ENCODE measurements at regions not wholly inside any gene's neighbourhood (a gene's known extent, or its start where the extent isn't known, plus 50 kb on each side); places are given as distances from the start of the nearest gene placed in this dataset.

DNA sequence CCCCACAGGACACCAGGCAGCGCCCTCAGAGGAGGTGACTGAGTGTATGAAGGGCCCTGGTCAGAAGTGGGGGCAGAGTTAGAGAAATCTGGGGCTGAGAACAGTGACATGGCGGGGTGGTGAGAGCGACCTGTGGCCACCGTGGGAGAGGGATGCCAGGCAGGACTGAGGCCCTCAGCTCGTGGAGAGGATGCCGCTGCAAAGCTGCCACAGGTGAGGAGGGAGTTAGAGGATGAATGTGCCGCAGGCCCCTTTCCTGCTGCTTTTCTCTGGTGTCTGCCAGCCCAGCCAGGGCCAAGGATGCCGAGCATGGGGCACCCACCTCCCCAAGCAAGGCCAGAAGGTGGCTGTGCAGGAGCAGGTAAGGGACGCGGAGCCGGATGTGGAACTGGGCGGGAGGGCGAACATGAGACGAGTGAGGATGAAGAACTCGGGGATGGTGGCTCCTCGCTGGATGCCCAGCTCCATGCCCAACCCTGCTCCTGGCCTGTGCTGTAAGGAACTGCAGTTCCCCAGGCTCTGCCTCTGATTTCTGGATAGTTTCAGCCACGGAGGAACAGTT lies 269.2 kb upstream of the HDAC4 start:
- no peaks in the 10 kb centered on the region for H3K36me3 ChIP-seq (ENCODE audit: control insufficient read depth, insufficient read depth, low read length)
- H3K4me3 ChIP-seq (replicated peaks; ENCODE audit: low read depth, low read length) = no peak overlapping the region
- no peak for DNase-seq (ENCODE audit: extremely low read depth, insufficient read length)
- TF ChIP-seq, protein P1, sequence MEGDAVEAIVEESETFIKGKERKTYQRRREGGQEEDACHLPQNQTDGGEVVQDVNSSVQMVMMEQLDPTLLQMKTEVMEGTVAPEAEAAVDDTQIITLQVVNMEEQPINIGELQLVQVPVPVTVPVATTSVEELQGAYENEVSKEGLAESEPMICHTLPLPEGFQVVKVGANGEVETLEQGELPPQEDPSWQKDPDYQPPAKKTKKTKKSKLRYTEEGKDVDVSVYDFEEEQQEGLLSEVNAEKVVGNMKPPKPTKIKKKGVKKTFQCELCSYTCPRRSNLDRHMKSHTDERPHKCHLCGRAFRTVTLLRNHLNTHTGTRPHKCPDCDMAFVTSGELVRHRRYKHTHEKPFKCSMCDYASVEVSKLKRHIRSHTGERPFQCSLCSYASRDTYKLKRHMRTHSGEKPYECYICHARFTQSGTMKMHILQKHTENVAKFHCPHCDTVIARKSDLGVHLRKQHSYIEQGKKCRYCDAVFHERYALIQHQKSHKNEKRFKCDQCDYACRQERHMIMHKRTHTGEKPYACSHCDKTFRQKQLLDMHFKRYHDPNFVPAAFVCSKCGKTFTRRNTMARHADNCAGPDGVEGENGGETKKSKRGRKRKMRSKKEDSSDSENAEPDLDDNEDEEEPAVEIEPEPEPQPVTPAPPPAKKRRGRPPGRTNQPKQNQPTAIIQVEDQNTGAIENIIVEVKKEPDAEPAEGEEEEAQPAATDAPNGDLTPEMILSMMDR (IDR thresholded peaks at IDR 0.05; ENCODE audit: insufficient read depth, low read length, poor library complexity, severe bottlenecking) = no peak
- no peaks in the 10 kb centered on the region; the same call in 1 of the 2 replicates for H3K27me3 ChIP-seq (replicated peaks; ENCODE audit: control insufficient read depth, insufficient read depth, low read length)

DNA sequence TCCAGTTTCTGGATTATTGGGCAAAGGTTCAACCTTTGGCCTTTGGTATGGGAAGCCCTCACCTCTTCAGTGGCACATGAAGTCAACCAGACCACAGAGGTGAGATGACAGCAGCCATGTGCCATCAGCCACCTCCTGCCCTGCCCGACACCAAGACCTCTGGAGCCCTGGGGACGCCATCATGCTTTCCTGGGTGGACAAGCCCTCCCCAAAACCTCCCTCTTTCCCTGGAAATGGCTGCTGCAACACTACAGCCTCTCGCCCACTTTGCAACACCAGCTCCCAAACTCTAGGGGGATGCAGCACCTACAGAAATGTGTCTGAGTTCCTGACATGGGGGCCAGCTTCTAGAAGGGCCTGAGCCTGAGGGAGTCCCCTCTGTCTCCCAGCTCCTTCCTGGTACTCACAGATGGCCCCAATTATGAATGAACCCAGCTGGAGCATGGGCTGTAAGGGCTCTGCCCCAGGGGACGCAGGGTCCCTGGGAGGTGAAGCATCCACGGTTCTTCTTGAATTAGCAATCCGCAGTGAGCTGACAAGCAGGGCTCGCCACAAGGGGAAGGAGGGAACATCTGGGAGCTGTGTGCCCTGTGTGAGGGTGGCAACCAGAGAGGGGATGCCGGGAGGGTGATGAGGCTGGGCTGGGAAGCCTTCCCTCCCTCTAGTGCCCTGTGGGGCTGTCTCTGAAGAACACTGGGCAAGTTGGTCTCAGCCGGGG lies 268.5 kb upstream of the HDAC4 start:
- Histone ChIP-seq H3K4me3 (replicated peaks; ENCODE audit: low read depth, low read length) (no peak overlapping the region), H3K36me3 (ENCODE audit: control insufficient read depth, insufficient read depth, low read length) (no peaks in the 10 kb centered on the region), H3K27me3 (replicated peaks; ENCODE audit: control insufficient read depth, insufficient read depth, low read length) (no peaks in the 10 kb centered on the region; the same call in 1 of the 2 replicates)
- no peak for DNase-seq (ENCODE audit: extremely low read depth, insufficient read length)
- TF ChIP-seq, protein P1 (IDR thresholded peaks at IDR 0.05; ENCODE audit: insufficient read depth, low read length, poor library complexity, severe bottlenecking) = no peak

GRCh38 chr2:239668651-239669050 lies 267.8 kb upstream of the HDAC4 start:
- Histone ChIP-seq H3K27me3 (replicated peaks; ENCODE audit: control insufficient read depth, insufficient read depth, low read length) (no peaks in the 10 kb centered on the region; the same call in 1 of the 2 replicates), H3K36me3 (ENCODE audit: control insufficient read depth, insufficient read depth, low read length) (no peaks in the 10 kb centered on the region), H3K4me3 (replicated peaks; ENCODE audit: low read depth, low read length) (no peak overlapping the region)
- TF ChIP-seq, protein P1 (IDR thresholded peaks at IDR 0.05; ENCODE audit: insufficient read depth, low read length, poor library complexity, severe bottlenecking) = no peak
- DNase-seq (ENCODE audit: extremely low read depth, insufficient read length) = no peak

DNA sequence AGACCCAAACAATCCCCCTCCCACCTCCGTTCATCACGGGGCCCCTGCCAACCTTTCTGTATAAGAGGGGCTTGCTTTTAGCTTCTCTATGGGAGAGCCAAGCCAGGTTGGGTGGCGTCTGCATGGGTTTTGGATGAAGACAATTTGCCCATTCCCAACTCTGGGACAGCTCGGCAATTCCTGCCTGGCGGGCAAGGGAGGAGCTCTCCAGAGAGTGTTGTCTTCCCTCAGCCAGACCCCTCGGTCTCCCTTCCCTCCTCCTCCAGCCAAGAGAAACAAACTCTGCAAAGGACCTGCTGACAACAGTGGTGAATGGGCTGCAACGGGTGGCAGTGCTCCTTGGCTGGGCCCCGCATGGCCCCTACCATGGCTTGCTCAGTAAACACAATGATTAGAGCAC lies 267.2 kb upstream of the HDAC4 start:
- Histone ChIP-seq H3K36me3 (ENCODE audit: control insufficient read depth, insufficient read depth, low read length) (no peaks in the 10 kb centered on the region), H3K4me3 (replicated peaks; ENCODE audit: low read depth, low read length) (no peak overlapping the region), H3K27me3 (replicated peaks; ENCODE audit: control insufficient read depth, insufficient read depth, low read length) (no peaks in the 10 kb centered on the region; the same call in 1 of the 2 replicates)
- no peak for DNase-seq (ENCODE audit: extremely low read depth, insufficient read length)
- TF ChIP-seq, protein P1 (IDR thresholded peaks at IDR 0.05; ENCODE audit: insufficient read depth, low read length, poor library complexity, severe bottlenecking) = no peak

DNA sequence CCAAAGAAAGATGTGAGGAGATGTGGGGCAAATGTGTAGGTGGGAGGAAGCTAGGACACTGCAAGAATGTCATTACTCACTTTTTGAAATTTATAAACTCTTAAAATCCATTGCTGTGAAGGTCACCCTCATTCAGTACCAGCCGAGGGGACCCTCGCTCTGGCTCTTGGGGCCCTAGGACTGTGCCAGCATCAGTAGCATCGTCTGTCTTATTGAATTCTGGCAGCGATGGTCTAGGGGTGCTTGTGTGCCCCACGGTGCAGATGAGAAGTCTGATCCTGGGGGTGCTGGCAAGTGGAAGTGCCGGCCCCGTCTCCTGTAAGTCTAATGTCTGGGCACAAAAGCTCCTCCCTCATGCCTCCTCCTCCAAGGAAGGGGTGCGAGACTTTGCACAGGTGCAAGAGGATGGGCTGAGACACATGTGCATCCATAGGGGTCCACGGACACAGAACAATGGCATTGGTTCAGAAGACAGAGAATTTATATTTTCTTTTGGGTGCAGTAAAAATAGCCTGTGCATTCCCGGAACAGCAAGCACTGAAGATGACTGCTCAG lies 266.7 kb upstream of the HDAC4 start:
- Histone ChIP-seq H3K36me3 (ENCODE audit: control insufficient read depth, insufficient read depth, low read length) (no peaks in the 10 kb centered on the region), H3K4me3 (replicated peaks; ENCODE audit: low read depth, low read length) (no peak overlapping the region), H3K27me3 (replicated peaks; ENCODE audit: control insufficient read depth, insufficient read depth, low read length) (no peaks in the 10 kb centered on the region; the same call in 1 of the 2 replicates)
- TF ChIP-seq, protein P1 (IDR thresholded peaks at IDR 0.05; ENCODE audit: insufficient read depth, low read length, poor library complexity, severe bottlenecking) = no peak
- no peak for DNase-seq (ENCODE audit: extremely low read depth, insufficient read length)

Measured in GM06990 (cell line).